AG04449 (cell line): ENCODE measurements at regions not wholly inside any gene's neighbourhood (a gene's known extent, or its start where the extent isn't known, plus 50 kb on each side); places are given as distances from the start of the nearest gene placed in this dataset.
A peak's percentile ranks its signal among the peaks of the same experiment; 100 is the strongest.

Experiments
- CTCF ChIA-PET: fragments of 350-600 bp; formaldehyde crosslinking; extraction: SDS; loops from one replicate; lab custom pipeline; 2021; ENCODE audit warnings: antibody characterized with exemption; lab: Yijun Ruan, JAX
- POLR2A ChIA-PET: fragments of 400-600, 350-600 bp; formaldehyde crosslinking; extraction: SDS; loops from one replicate; lab custom pipeline; 2020; ENCODE audit warnings: antibody characterized with exemption, inconsistent platforms; lab: Yijun Ruan, JAX
- DNase-seq: peaks from one replicate; pipeline ENCODE4 v3.0.0-alpha.2; 2010; ENCODE audit warnings: low read depth, low spot score
- H3K4me3 ChIP-seq: 2 replicates; pipeline ENCODE4 v1.5.1; 2011; ENCODE audit warnings: low read depth, mild to moderate bottlenecking, control low read depth, low read length
- CTCF ChIP-seq: IDR thresholded peaks from one replicate; pipeline ENCODE4 v1.5.1; 2011; ENCODE audit warnings: mild to moderate bottlenecking, moderate library complexity, low read length, control low read depth, inconsistent platforms; ENCODE audit not compliant: insufficient read depth; ENCODE audit errors: missing control alignments

GRCh38 chr3:117788506-117788905, 1078.9 kb downstream of the TUSC7 start:
- POLR2A ChIA-PET: interaction anchor here (1.0 kb wide), 1 partner anchor 178 kb away, joined by 3 read pairs; no protein-coding TSS in a partner anchor
- CTCF ChIA-PET: no interaction called here
- no peak overlapping the region for H3K4me3 ChIP-seq
- no peak for TF ChIP-seq CTCF
- DNase-seq: no peak

GRCh38 chr3:117790235-117790987, 1080.8 kb downstream of the TUSC7 start:
- H3K4me3 ChIP-seq: no peak overlapping the region
- CTCF ChIA-PET: interaction anchor here (0.8 kb wide), 1 partner anchor 114 kb away, joined by 3 read pairs; no protein-coding TSS in a partner anchor
- POLR2A ChIA-PET: no interaction called here
- no peak for TF ChIP-seq CTCF
- DNase-seq: peak; percentile 21

GRCh38 chr3:117793622-117794265, 1084.2 kb downstream of the TUSC7 start:
- CTCF ChIA-PET: interaction anchor here (1.4 kb wide), 1 partner anchor 204 kb away, joined by 9 read pairs; no protein-coding TSS in a partner anchor
- TF ChIP-seq CTCF: no peak
- H3K4me3 ChIP-seq: no peak overlapping the region
- no peak for DNase-seq
- POLR2A ChIA-PET: no interaction called here

GRCh38 chr3:117798221-117798620, 1088.6 kb downstream of the TUSC7 start:
- CTCF ChIA-PET: interaction anchor here (1.4 kb wide), 1 partner anchor 11 kb away, joined by 3 read pairs; no protein-coding TSS in a partner anchor
- no peak for TF ChIP-seq CTCF
- POLR2A ChIA-PET: no interaction called here

GRCh38 chr3:117798687-117799386, 1089.3 kb downstream of the TUSC7 start:
- DNase-seq: no peak
- H3K4me3 ChIP-seq: no peak overlapping the region
- ChIA-PET CTCF (no interaction called here), POLR2A (no interaction called here)
- no peak for TF ChIP-seq CTCF

More at GRCh38 chr3:117798221-117798620, 1088.6 kb downstream of the TUSC7 start:
- no peak for DNase-seq
- H3K4me3 ChIP-seq: no peak overlapping the region

GRCh38 chr3:117799387-117799735, 1089.8 kb downstream of the TUSC7 start:
- ChIA-PET CTCF (no interaction called here), POLR2A (no interaction called here)
- H3K4me3 ChIP-seq: no peak overlapping the region
- TF ChIP-seq CTCF: no peak
- no peak for DNase-seq
